B cell (primary cell): ENCODE measurements at regions not wholly inside any gene's neighbourhood (a gene's known extent, or its start where the extent isn't known, plus 50 kb on each side); places are given as distances from the start of the nearest gene placed in this dataset.

Experiments
- ATAC-seq: fragments of 200-7000 bp; cut with Tn5 transposase; one replicate; pipeline ENCODE4 v1.10.0; 2021; ENCODE audit warnings: low read depth, mild to moderate bottlenecking, moderate number of reproducible peaks, moderate library complexity
- CTCF ChIA-PET: fragments of 350-600 bp; sonication (Branson Sonifier 250); formaldehyde crosslinking; loops from one replicate; lab custom pipeline; 2021; ENCODE audit warnings: antibody characterized with exemption, inconsistent platforms; lab: Charles Lee
- POLR2A ChIA-PET: fragments of 350-600 bp; sonication (Branson Sonifier 250); formaldehyde crosslinking; loops from one replicate; lab custom pipeline; 2021; ENCODE audit warnings: antibody characterized with exemption; lab: Charles Lee
- DNase-seq: peaks from one replicate; pipeline ENCODE4 v3.0.0; 2013
- H2AFZ ChIP-seq: 2 replicates; pipeline ENCODE4 v1.6.1; 2012; ENCODE audit warnings: mild to moderate bottlenecking, low read depth, low read length; ENCODE audit not compliant: insufficient read depth, poor library complexity, severe bottlenecking
- H3K27ac ChIP-seq, 2 donors: 1 replicate in 1 of 2; 2 replicates in 1 of 2; pipeline ENCODE4 v1.5.1; 2012 to 2013; ENCODE audit warnings: low read length in 2 of 2, mild to moderate bottlenecking in 2 of 2, moderate library complexity in 1 of 2
- H3K27me3 ChIP-seq, 4 experiments: fragments of 200-600 bp in 1 of 4; sonication (generic) in 1 of 4; replicated peaks in 1 of 4; 1 replicate in 2 of 4; 2 replicates in 2 of 4; pipeline versions ENCODE4 v1.6.1 to v1.7.0; 2013 to 2016; ENCODE audit warnings: low read length in 3 of 4, mild to moderate bottlenecking in 2 of 4, mixed read lengths in 1 of 4, moderate library complexity in 1 of 4; ENCODE audit not compliant: insufficient read depth in 4 of 4, control insufficient read depth in 3 of 4; ENCODE audit errors: control extremely low read depth in 1 of 4
- H3K36me3 ChIP-seq, 2 experiments: replicated peaks in 1 of 2; 1 replicate in 1 of 2; 2 replicates in 1 of 2; pipeline versions ENCODE4 v1.6.1 to v1.7.1; 2013; ENCODE audit warnings: low read length in 1 of 2; ENCODE audit not compliant: insufficient read depth in 2 of 2, control insufficient read depth in 1 of 2; ENCODE audit errors: control extremely low read depth in 1 of 2, extremely low read depth in 1 of 2
- H3K4me1 ChIP-seq, 2 donors: fragments of 200-600 bp in 1 of 2; sonication (generic) in 1 of 2; 1 replicate in 1 of 2; 2 replicates in 1 of 2; pipeline versions ENCODE4 v1.5.1 to v1.6.1; 2013 to 2017; ENCODE audit warnings: low read length in 2 of 2; ENCODE audit not compliant: control insufficient read depth in 2 of 2, insufficient read depth in 2 of 2
- H3K4me2 ChIP-seq: replicated peaks from 2 replicates; pipeline ENCODE3; 2012; ENCODE audit warnings: mild to moderate bottlenecking, low read depth, low read length; ENCODE audit not compliant: poor library complexity, severe bottlenecking
- H3K4me3 ChIP-seq, 5 experiments: fragments of 200-600 bp in 1 of 5; sonication (generic) in 1 of 5; 1 replicate in 3 of 5; 2 replicates in 2 of 5; pipeline versions ENCODE4 v1.5.1 to v1.7.0; 2011 to 2016; ENCODE audit warnings: low read length in 4 of 5, mild to moderate bottlenecking in 4 of 5, low read depth in 2 of 5, control low read depth in 1 of 5, moderate library complexity in 1 of 5; ENCODE audit not compliant: insufficient read depth in 1 of 5; ENCODE audit errors: control extremely low read depth in 1 of 5, extremely low read depth in 1 of 5
- H3K79me2 ChIP-seq: fragments of 200-600 bp; sonication (generic); one replicate; pipeline ENCODE4 v1.6.0; 2016; ENCODE audit warnings: low read length; ENCODE audit not compliant: control insufficient read depth, insufficient read depth
- H3K9ac ChIP-seq: fragments of 200-600 bp; sonication (generic); 2 replicates; pipeline ENCODE4 v1.6.1; 2017; ENCODE audit warnings: mild to moderate bottlenecking, low read length, moderate library complexity
- H3K9me3 ChIP-seq, 3 donors: one replicate each; pipeline versions ENCODE4 v1.6.1 to v1.7.1; 2013; ENCODE audit warnings: low read length in 2 of 3; ENCODE audit not compliant: control insufficient read depth in 2 of 3, insufficient read depth in 1 of 3; ENCODE audit errors: control extremely low read depth in 1 of 3
- H4K20me1 ChIP-seq: 2 replicates; pipeline ENCODE4 v1.6.0; 2012; ENCODE audit warnings: mild to moderate bottlenecking, low read length; ENCODE audit not compliant: insufficient read depth, control insufficient read depth, poor library complexity, severe bottlenecking
- H3K27ac Mint-ChIP-seq: one replicate; pipeline ENCODE4 v1.8.0; 2021; ENCODE audit warnings: mixed read lengths
- H3K27me3 Mint-ChIP-seq: one replicate; pipeline ENCODE4 v1.8.0; 2021; ENCODE audit warnings: mixed read lengths
- H3K4me1 Mint-ChIP-seq: one replicate; pipeline ENCODE4 v1.8.0; 2021; ENCODE audit warnings: mixed read lengths
- H3K4me3 Mint-ChIP-seq: one replicate; pipeline ENCODE4 v1.8.0; 2021; ENCODE audit warnings: mixed read lengths
- H3K9me3 Mint-ChIP-seq: one replicate; pipeline ENCODE4 v1.8.0; 2022; ENCODE audit warnings: mixed read lengths; ENCODE audit not compliant: insufficient read depth
- CTCF ChIP-seq: fragments of 200-600 bp; IDR thresholded peaks from one replicate; pipeline ENCODE4 v1.8.0; 2022; ENCODE audit warnings: antibody characterized with exemption, mild to moderate bottlenecking
- EZH2 ChIP-seq: IDR thresholded peaks from 2 replicates; pipeline ENCODE4 v1.6.1; 2012; ENCODE audit warnings: borderline replicate concordance, low read depth, mild to moderate bottlenecking, moderate library complexity, low read length; ENCODE audit not compliant: insufficient read depth, poor library complexity, severe bottlenecking
- WGBS: methylation state at CpG from one replicate; pipeline ENCODE4 v1.1.5; 2013; ENCODE audit warnings: missing lambda C conversion rate; ENCODE audit not compliant: insufficient coverage; 5-methylcytosine and 5-hydroxymethylcytosine counted together
- intact Hi-C: fragments of 100-400 bp; cut with micrococcal nuclease; formaldehyde crosslinking; loops from one replicate; pipeline ENCODE4 v1.10.0; 2022

GRCh38 chr2:72003124-72003523 is 144.5 kb downstream of the CYP26B1 start:
- H3K4me2 ChIP-seq: no peak overlapping the region
- Mint-ChIP-seq H3K27me3 (peaks cover 12% of the 10 kb centered on the region), H3K4me1 (no peaks in the 10 kb centered on the region), H3K4me3 (no peak overlapping the region), H3K27ac (no peak overlapping the region), H3K9me3 (no peaks in the 10 kb centered on the region)
- POLR2A ChIA-PET: no interaction called here
- H4K20me1 ChIP-seq: no peaks in the 10 kb centered on the region
- H3K9me3 ChIP-seq: peaks cover 0 to 10% (median 0%) of the 10 kb centered on the region in 3 donors
- no peak overlapping the region for H3K9ac ChIP-seq
- intact Hi-C loops: no loop called here
- H3K36me3 ChIP-seq: no peaks in the 10 kb centered on the region
- WGBS: 86% methylated on average over 8 of the region's 8 CpGs
- DNase-seq (no peak), ATAC-seq (no peak)
- TF ChIP-seq EZH2 (no peak), CTCF (no peak)
- no peak overlapping the region for H2AFZ ChIP-seq
- CTCF ChIA-PET: no interaction called here
- no peaks in the 10 kb centered on the region for H3K27me3 ChIP-seq
- no peaks in the 10 kb centered on the region for H3K79me2 ChIP-seq
- no peak overlapping the region for H3K4me3 ChIP-seq
- H3K27ac ChIP-seq: no peak overlapping the region
- no peaks in the 10 kb centered on the region for H3K4me1 ChIP-seq

DNA sequence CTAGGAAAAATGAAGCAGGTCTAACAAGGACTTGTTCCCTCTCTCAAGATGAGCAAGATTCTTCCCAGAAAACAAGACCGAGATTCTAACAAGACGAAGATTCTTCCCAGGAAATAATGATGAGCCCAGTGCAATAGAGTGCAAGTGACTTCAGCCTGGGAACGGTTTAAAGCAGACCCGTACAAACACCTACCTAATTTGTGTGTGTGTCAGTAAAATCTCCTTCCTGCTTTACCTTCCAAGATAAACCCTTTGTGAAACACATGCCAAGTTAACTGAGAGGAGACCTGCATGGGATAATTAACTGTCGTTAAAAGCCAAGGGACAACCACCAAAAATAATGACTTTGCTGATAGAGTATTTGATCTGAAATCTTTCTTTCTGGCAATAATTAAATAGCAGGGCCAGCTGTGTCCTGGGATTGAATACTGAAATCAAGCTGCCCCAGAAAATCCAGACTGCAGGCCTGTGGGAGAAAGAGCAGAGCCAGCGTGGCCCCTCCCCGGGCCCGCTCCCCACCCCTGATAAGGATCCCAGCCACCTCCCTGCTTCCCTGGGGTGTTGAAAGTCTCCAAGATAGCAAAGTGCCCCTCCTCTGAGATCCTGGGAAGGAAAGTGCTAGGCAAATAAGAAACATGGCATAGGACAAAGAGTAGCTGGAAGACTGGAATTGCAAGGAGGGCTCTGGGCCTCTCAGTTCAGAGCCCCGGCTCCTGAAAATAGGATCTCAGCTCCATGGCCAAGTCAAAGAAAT is 145.5 kb downstream of the CYP26B1 start:
- POLR2A ChIA-PET: no interaction called here
- Histone ChIP-seq H3K4me3 (no peak overlapping the region), H3K27ac (no peak overlapping the region), H3K36me3 (no peaks in the 10 kb centered on the region), H3K27me3 (no peaks in the 10 kb centered on the region), H4K20me1 (no peaks in the 10 kb centered on the region), H3K79me2 (no peaks in the 10 kb centered on the region), H3K9ac (no peak overlapping the region), H3K4me1 (no peaks in the 10 kb centered on the region), H2AFZ (no peak overlapping the region), H3K9me3 (peaks cover 0 to 10% (median 0%) of the 10 kb centered on the region in 3 donors), H3K4me2 (no peak overlapping the region)
- no peak for TF ChIP-seq EZH2
- TF ChIP-seq CTCF: no peak
- intact Hi-C loops: no loop called here
- Mint-ChIP-seq H3K4me1 (no peaks in the 10 kb centered on the region), H3K27me3 (peaks cover 12% of the 10 kb centered on the region), H3K27ac (no peak overlapping the region), H3K4me3 (no peak overlapping the region), H3K9me3 (no peaks in the 10 kb centered on the region)
- CTCF ChIA-PET: no interaction called here
- no peak for ATAC-seq
- no peak for DNase-seq
- WGBS: 90% methylated on average over 6 of the region's 9 CpGs
